Fibroblast of skin of left biceps (primary cell): ENCODE measurements at regions not wholly inside any gene's neighbourhood (a gene's known extent, or its start where the extent isn't known, plus 50 kb on each side); places are given as distances from the start of the nearest gene placed in this dataset.

Experiments
- DNase-seq, 2 experiments: peaks; one replicate each; pipeline ENCODE4 v3.0.0-alpha.2; 2013; ENCODE audit warnings: low read depth in 2 of 2

DNA sequence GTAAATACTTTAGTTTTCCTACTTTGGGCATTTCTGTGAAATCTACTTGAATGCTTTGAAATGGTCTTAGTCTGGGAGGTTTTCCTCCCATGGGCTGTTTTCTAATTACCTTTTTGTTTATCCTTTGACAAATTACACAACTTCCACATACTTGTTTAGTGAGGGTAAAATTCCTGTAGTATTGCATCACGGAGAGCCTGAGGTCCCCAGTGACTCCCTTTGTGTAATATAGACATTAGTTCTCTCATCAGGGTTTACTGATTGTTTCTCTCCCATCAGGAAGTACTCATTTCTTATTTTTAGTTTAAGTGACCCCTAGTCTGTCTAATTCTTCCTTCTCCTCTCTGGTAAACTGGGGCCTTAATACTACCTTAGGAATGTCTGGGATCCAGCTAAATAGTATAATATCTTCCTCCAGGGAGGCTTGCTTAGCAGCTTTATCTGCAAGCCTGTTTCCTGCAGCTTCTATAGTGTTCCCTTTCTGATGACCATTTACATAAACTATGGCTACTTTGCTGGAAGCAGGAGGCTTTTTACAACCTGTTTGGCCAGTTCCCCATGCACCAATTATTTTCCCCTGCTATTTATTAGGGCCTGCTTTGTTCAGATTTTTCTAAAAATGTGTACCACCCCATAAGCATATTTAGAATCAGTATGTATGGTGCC, 87.2 kb upstream of the XCR1 start:
- DNase-seq = peak; percentile 16 to 47

- no peak for DNase-seq
These were observed 86.3 kb upstream of the XCR1 start for GRCh38 chr3:46113608-46114007.

DNA sequence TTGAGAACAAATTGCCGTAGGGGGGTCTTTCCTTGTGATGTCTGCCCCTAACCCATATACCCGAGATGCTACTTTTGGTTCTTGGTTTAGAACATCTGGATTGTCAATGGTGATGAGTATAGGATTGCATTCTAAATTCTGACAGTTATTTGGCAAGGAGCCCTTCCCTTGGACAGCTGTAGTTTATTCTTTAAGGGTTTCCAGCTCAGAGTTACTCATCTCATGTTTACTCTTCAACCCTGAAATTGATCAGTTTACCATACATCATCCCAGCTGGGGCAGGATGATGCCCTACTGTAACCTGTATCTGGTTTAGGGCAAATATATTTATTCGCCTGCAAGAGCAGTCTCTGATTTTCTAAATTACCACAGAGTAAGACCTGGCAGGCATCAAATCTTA, 85.7 kb upstream of the XCR1 start:
- DNase-seq = no peak

DNA sequence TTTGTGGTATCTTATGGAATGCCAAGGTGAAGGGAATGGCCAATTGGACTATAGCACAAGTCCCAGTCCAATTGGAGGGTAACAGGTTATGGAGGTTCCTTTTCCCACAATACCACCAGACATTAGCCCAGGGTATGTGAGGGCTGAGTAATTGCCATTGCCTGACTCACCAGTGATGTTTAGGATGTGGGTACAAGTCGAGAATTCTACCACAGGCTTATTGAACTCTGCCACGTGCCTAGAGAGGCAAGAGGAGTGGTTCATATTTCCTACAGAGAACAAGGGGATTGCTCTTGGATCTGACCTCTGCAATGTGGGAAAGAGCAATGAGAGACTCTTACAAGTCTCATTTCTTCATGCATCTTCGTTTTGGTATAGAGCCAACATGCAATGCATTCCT, 85.0 kb upstream of the XCR1 start:
- DNase-seq = no peak

GRCh38 chr3:46110701-46111493, 83.6 kb upstream of the XCR1 start:
- no peak for DNase-seq

DNA sequence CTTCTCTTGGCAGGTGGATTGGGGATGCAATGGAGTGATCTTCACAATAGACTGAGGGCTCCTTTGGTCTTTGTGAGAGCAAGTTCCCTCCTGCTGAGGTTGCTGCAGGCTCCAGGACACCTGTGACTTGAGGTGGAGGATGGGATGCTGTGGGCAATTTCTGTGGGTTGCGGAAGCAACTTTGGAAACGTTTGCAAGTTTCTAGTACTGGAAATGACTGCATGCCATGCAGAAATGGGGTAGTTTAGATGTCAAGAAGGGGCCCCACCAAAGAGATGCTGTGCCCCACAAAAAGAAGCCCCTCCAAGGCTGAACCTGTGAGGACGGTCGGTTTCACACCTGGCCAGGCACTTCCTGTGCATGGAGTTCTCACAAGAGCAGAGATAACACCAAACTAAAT, 80.4 kb upstream of the XCR1 start:
- no peak for DNase-seq

- DNase-seq = no peak
These were observed 78.1 kb upstream of the XCR1 start for GRCh38 chr3:46105306-46105919.

- DNase-seq = no peak
These were observed 77.4 kb upstream of the XCR1 start for GRCh38 chr3:46104706-46105105.

GRCh38 chr3:46102780-46103130, 75.5 kb upstream of the XCR1 start:
- no peak for DNase-seq

- no peak for DNase-seq
These were observed 74.9 kb upstream of the XCR1 start for GRCh38 chr3:46102059-46102779.

GRCh38 chr3:46100812-46101211, 73.5 kb upstream of the XCR1 start:
- no peak for DNase-seq

GRCh38 chr3:46098319-46098761, 71.1 kb upstream of the XCR1 start:
- DNase-seq = no peak

DNA sequence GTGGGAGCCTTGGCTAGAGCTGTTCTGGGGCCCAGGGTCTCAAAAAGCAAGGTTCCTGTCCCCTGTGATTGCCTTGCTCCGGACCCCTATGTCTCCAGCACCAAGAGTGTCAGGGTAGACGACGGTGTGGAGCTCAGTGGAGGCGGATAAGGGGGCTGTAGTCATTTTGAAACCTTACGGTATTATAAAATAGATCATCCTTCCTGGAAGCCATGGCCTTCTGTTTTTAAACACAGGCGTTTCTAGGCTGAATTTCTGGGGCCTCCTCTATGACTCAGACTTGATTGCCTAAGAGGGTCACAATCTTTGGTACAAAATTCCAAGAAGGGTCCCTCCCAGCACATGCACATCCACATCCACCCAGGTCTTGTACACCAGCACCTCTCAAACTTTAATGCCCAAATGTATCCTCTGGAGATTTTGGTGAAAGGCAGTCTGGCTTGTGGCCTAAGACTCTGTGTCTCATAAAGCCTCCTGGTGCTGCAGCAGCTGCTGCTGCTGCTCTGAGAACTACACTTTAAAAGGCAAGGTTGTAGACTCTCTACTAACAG, 70.5 kb upstream of the XCR1 start:
- DNase-seq = no peak

- no peak for DNase-seq
These were observed 69.5 kb upstream of the XCR1 start for GRCh38 chr3:46096781-46097180.

DNA sequence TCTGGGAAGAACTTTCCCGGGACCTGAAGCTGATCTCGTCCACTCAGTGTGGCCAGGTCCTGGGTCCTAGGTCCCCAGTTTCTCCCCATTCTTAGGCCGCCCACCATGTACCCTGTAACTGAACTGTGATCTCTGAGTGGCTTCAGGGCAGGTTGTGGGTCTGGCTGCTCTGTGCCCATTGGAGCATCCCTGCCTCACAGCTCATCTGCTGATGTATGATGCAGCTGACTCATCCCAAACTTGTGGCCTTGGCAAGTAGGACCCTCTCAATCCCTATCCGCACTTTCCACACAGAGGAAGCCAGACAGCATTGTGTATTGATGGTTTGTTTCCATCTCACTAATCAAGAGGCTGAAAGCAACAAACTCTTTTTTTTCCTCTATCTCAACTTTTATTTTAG, 69.1 kb upstream of the XCR1 start:
- DNase-seq = no peak

DNA sequence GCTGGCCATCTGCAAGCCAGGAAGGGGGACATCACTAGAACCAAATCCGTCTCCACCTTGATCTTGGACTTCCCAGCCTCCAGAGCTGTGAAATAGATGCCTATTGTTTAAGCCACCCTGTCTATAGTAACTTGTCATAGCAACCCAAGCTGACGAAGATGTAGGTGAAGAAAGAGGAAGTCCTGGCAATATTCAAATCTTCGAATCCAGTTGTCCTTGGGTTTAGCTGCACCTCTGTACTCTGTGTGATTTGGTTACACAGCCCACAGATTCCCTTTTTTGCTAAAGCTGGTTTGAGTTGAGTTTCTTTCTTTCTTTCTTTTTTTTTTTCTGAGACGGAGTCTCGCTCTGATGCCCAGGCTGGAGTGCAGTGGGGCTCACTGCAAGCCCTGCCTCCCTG, 68.0 kb upstream of the XCR1 start:
- DNase-seq = no peak

DNA sequence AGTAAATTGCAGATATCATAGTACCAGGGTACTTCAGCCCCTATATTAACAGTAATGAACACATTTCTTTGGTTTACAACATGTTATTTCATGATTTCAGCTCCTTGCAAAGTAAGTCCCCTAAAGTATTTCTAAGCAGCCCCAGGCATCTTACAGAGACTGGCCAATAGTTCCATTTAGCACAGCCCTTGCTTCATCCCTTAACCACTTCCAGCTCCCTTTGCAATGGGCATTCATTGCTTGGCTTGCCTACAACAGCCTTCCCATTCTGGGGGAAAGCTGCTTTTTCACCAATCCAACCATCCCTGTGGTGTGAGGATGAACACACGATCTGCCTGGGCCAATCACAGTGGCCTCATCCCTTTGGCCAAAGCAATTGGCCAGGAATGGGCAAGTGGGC, 67.2 kb upstream of the XCR1 start:
- no peak for DNase-seq

DNA sequence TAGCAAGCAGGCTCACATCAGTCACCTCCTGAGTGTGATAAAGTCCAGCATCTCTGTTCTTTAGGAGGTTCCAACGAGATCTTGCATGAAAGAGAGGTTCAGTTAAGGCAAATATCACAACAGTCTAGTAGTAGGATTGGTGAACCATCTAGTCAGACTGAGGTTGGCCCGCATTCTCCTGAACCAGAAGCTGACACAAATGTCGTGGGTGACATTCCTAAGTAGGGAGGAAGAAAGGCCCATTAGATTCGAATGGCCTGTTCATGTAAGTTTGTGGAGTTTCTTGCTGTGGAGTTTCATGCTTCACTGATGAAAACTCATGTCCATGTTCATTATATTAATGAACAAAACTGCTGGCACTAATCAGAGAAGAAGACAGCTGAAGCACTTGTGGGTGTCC, 66.7 kb upstream of the XCR1 start:
- no peak for DNase-seq

DNA sequence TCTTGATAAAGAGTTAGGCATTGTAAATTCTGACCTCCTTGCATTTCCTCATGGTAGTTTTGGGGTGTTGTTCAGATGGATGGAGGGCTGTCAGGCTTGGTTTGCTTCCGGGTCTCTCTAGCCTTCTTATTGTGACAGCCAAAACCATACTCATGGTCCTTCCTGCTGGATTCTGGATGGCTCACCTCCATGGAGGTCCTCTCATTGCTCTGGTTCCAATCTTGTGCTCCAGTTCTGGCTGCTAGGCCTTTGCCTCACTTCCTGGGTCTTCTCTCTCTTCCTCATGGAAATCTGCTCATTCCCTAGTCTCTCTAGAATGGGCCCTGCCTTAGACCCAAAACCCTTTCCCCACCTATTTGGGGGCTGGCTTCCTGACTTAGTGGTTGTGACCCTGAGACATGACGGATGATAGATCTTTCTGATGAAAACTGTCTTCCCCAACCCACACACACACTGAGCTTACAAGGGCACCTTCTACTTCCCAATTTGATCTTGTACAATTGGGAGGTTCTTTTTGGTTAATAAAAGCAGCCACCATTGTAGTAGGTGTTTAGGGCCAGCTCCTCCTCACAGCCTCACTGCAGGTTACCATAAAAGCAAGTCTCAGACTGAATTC, 66.2 kb upstream of the XCR1 start:
- DNase-seq = no peak

DNA sequence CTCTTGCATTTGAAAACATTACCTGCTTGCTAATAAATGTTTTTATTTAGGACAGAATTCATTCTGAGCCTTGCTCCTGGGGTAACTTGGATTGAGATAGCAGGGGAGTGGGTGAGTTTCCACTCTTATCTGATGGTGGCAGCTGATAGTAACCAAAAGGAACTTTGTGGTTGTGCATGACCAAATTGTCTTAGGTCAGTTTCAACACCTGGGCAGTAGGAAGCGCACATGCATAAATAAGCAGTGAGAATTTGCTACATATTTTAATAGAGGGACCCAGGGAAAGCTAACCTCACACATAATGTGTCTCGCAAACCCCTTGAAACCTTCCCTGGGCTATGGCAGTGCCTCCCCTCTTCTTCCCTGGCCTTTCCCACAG, 65.4 kb upstream of the XCR1 start:
- no peak for DNase-seq

DNA sequence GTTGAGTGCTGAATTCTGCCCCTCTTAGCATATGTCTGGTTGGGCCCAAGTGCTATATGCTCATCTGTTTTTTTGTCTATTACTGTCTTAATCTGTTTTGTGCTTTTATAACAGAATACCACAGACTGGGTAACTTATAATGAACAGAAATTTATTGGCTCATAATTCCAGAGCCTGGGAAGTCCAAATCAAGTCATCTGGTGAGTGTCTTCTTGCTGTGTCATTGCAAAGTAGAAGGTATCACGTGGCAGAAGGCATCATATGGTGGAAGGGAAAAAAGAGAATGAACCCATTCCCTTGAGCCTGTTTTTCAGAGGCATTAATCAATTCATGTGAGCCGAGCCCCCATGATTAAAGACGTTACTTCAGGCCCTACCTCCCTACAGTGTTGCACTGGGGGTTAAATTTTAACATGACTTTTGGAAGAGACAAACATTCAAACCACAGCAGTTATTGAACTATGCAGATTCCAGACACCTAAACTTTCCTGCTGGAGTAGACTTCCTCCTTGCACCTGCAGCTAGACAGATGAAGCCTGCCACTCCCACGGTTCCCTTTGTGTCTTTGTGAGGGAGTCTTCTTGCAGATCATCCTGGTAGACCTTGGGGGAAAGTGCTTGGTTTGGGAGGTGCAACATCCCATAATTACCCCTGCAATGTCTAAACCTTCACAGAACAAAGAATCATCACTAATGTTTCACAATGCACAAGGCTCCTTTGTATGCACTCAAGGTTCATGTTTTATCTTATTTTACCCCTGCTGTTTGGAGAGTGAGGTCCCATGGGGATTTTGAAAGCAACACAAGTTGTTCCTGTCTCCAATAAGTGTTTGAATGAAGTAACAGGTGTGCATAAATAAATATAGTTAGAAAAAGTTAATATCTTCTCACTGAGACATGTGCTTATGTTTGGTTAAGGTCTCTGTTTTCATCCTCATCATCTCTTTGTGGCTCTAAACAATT, 64.7 kb upstream of the XCR1 start:
- no peak for DNase-seq
